HCT116 (cell line): ENCODE measurements at regions not wholly inside any gene's neighbourhood (a gene's known extent, or its start where the extent isn't known, plus 50 kb on each side); places are given as distances from the start of the nearest gene placed in this dataset.

ENCODE experiments used
- ATAC-seq: fragments of 200-7000 bp; cut with Tn5 transposase; 2 replicates; pipeline ENCODE4 v1.9.1; 2020; ENCODE audit warnings: mild to moderate bottlenecking, moderate library complexity
- BruUV-seq: library from RNA; stranded (reverse); fragments of 400-500 nt; replicated peaks from 2 replicates; lab custom pipeline; 2021; lab: Mats Ljungman, UMichigan
- CTCF ChIA-PET: fragments of 300-600 bp; sonication (Branson Sonifier 250); formaldehyde crosslinking; loops from one replicate; lab custom pipeline; 2021; ENCODE audit warnings: antibody characterized with exemption; lab: Charles Lee
- POLR2A ChIA-PET: fragments of 300-600, 350-600 bp; sonication (Branson Sonifier 250); formaldehyde crosslinking; loops from one replicate; lab custom pipeline; 2021; ENCODE audit warnings: antibody characterized with exemption; lab: Charles Lee
- RAD21 ChIA-PET, 2 experiments: fragments of 300-600 bp; sonication (Branson Sonifier 250); formaldehyde crosslinking; loops; one replicate each; lab custom pipeline; 2023; ENCODE audit warnings: low total read pairs in 2 of 2; ENCODE audit not compliant: uncharacterized antibody in 2 of 2, unreplicated experiment in 2 of 2, low non-redundant PET in 1 of 2; lab: Charles Lee
- DNase-seq: peaks from one replicate; pipeline ENCODE4 v3.0.0-alpha.2; 2010; ENCODE audit warnings: low read depth, low spot score
- H2AFZ ChIP-seq: fragments of 200-600 bp; shearing (Covaris generic), sonication (generic); 2 replicates; pipeline ENCODE4 v1.6.1; 2017; ENCODE audit warnings: low read depth, mixed run types, mixed read lengths, antibody characterized with exemption, low read length; ENCODE audit not compliant: poor library complexity, severe bottlenecking
- H3K27ac ChIP-seq: 2 replicates; pipeline ENCODE4 v1.5.1; 2012; ENCODE audit warnings: low read depth, low read length
- H3K27me3 ChIP-seq: fragments of 200-600 bp; sonication (generic); 2 replicates; pipeline ENCODE4 v1.6.1; 2016; ENCODE audit warnings: mixed run types, low read length, mixed read lengths; ENCODE audit not compliant: insufficient read depth
- H3K36me3 ChIP-seq, 2 experiments: fragments of 200-500 bp in 1 of 2; fragments of 200-600 bp in 1 of 2; sonication (Bioruptor generic) in 1 of 2; sonication (generic) in 1 of 2; 2 replicates each; pipeline versions ENCODE4 v1.5.1 to v1.6.1; 2014 to 2016; ENCODE audit warnings: low read length in 2 of 2, inconsistent platforms in 1 of 2, mixed read lengths in 1 of 2, mixed run types in 1 of 2; ENCODE audit not compliant: insufficient read depth in 2 of 2, control insufficient read depth in 1 of 2
- H3K4me1 ChIP-seq, 2 experiments: fragments of 200-600 bp in 1 of 2; sonication (generic) in 1 of 2; 2 replicates each; pipeline versions ENCODE4 v1.5.1 to v1.6.1; 2012 to 2017; ENCODE audit warnings: low read length in 2 of 2, inconsistent platforms in 1 of 2, mild to moderate bottlenecking in 1 of 2, mixed read lengths in 1 of 2, mixed run types in 1 of 2, moderate library complexity in 1 of 2; ENCODE audit not compliant: insufficient read depth in 2 of 2, control insufficient read depth in 1 of 2
- H3K4me2 ChIP-seq: fragments of 200-600 bp; sonication (generic); 2 replicates; pipeline ENCODE4 v1.6.1; 2017; ENCODE audit warnings: mixed run types, low read length, mixed read lengths
- H3K4me3 ChIP-seq, 2 experiments: fragments of 200-600 bp in 1 of 2; sonication (generic) in 1 of 2; replicated peaks in 1 of 2; 2 replicates each; pipeline ENCODE4 v1.5.1; 2011 to 2016; ENCODE audit warnings: low read length in 2 of 2, control low read depth in 1 of 2, low read depth in 1 of 2, mild to moderate bottlenecking in 1 of 2, mixed read lengths in 1 of 2, mixed run types in 1 of 2
- H3K79me2 ChIP-seq: fragments of 200-600 bp; sonication (generic); 2 replicates; pipeline ENCODE4 v1.6.1; 2017; ENCODE audit warnings: mild to moderate bottlenecking, mixed run types, low read length, moderate library complexity, mixed read lengths; ENCODE audit not compliant: insufficient read depth
- H3K9ac ChIP-seq: fragments of 200-600 bp; sonication (generic); 2 replicates; pipeline ENCODE4 v1.6.1; 2016; ENCODE audit warnings: low read length, mixed read lengths
- H3K9me2 ChIP-seq: fragments of 200-600 bp; sonication (generic), shearing (Covaris generic); 2 replicates; pipeline ENCODE4 v1.6.1; 2017; ENCODE audit warnings: mixed run types, mild to moderate bottlenecking, moderate library complexity; ENCODE audit not compliant: insufficient read depth
- H3K9me3 ChIP-seq, 2 experiments: fragments of 200-500 bp in 1 of 2; fragments of 200-600 bp in 1 of 2; sonication (Bioruptor generic) in 1 of 2; sonication (generic) in 1 of 2; 2 replicates each; pipeline ENCODE4 v1.6.1; 2014 to 2017; ENCODE audit warnings: low read length in 2 of 2, mixed read lengths in 2 of 2, inconsistent platforms in 1 of 2, low read depth in 1 of 2, mild to moderate bottlenecking in 1 of 2, mixed run types in 1 of 2, moderate library complexity in 1 of 2; ENCODE audit not compliant: control insufficient read depth in 1 of 2, insufficient read depth in 1 of 2
- H4K20me1 ChIP-seq: fragments of 200-600 bp; sonication (generic), shearing (Covaris generic); 2 replicates; pipeline ENCODE4 v1.6.1; 2017; ENCODE audit warnings: mixed run types, mild to moderate bottlenecking, moderate library complexity; ENCODE audit not compliant: insufficient read depth
- CBX3 ChIP-seq: IDR thresholded peaks from 2 replicates; pipeline ENCODE4 v1.6.1; 2012; ENCODE audit warnings: low read depth
- CTCF ChIP-seq, 3 experiments: fragments of 200-600 bp in 1 of 3; sonication (generic) in 1 of 3; IDR thresholded peaks in 2 of 3; conservative IDR thresholded peaks in 1 of 3; 2 replicates each; pipeline ENCODE4 v1.5.1; 2012 to 2017; ENCODE audit warnings: low read depth in 2 of 3, low read length in 2 of 3, antibody characterized with exemption in 1 of 3, borderline replicate concordance in 1 of 3, control low read depth in 1 of 3, mild to moderate bottlenecking in 1 of 3, mixed read lengths in 1 of 3, mixed run types in 1 of 3, moderate library complexity in 1 of 3; ENCODE audit not compliant: insufficient read depth in 1 of 3
- EGR1 ChIP-seq: IDR thresholded peaks from 2 replicates; pipeline ENCODE4 v1.6.1; 2012; ENCODE audit warnings: low read depth
- EZH2 ChIP-seq: fragments of 200-600 bp; sonication (generic); IDR thresholded peaks from 2 replicates; pipeline ENCODE4 v1.6.1; 2017; ENCODE audit warnings: antibody characterized with exemption, mixed run types
- FOSL1 ChIP-seq: IDR thresholded peaks from 2 replicates; pipeline ENCODE4 v1.6.1; 2012; ENCODE audit warnings: low read depth
- JUND ChIP-seq: IDR thresholded peaks from 2 replicates; pipeline ENCODE4 v1.6.1; 2012
- MAX ChIP-seq: IDR thresholded peaks from 2 replicates; pipeline ENCODE4 v1.6.1; 2012
- POLR2A ChIP-seq: IDR thresholded peaks from 2 replicates; pipeline ENCODE4 v1.7.0; 2011; ENCODE audit warnings: borderline replicate concordance; ENCODE audit not compliant: insufficient read depth, insufficient read length; ENCODE audit errors: extremely low read depth
- RAD21 ChIP-seq: IDR thresholded peaks from 2 replicates; pipeline ENCODE4 v1.6.1; 2012; ENCODE audit warnings: low read depth, mild to moderate bottlenecking
- SRF ChIP-seq: IDR thresholded peaks from 2 replicates; pipeline ENCODE4 v1.6.1; 2012; ENCODE audit warnings: low read depth
- YY1 ChIP-seq: IDR thresholded peaks from 2 replicates; pipeline ENCODE4 v1.6.1; 2011; ENCODE audit warnings: low read length, low read depth, moderate library complexity, mild to moderate bottlenecking; ENCODE audit not compliant: insufficient replicate concordance; ENCODE audit errors: extremely low read depth
- ZBTB33 ChIP-seq: IDR thresholded peaks from 2 replicates; pipeline ENCODE4 v1.6.1; 2011; ENCODE audit warnings: mild to moderate bottlenecking, low read length, moderate library complexity; ENCODE audit not compliant: insufficient replicate concordance; ENCODE audit errors: extremely low read depth
- ZFX ChIP-seq: fragments of 450-650 bp; IDR thresholded peaks from 2 replicates; pipeline ENCODE4 v1.6.1; 2017
- ZNF274 ChIP-seq: fragments of 200-500 bp; sonication (Bioruptor generic); IDR thresholded peaks from 2 replicates; pipeline ENCODE4 v1.6.1; 2014; ENCODE audit warnings: mild to moderate bottlenecking, low read depth, low read length, inconsistent platforms
- intact Hi-C: fragments of 100-400 bp; cut with micrococcal nuclease; formaldehyde crosslinking; loops from 2 replicates; pipeline ENCODE4 v1.10.0; 2022

GRCh38 chr10:118401708-118402193 is 59.6 kb upstream of the FAM204A start:
- Histone ChIP-seq H3K79me2 (no peaks in the 10 kb centered on the region), H3K27ac (no peak overlapping the region), H2AFZ (no peak overlapping the region), H3K27me3 (peaks cover 4% of the 10 kb centered on the region; the same call in 1 of the 2 replicates), H3K4me2 (no peak overlapping the region), H4K20me1 (no peaks in the 10 kb centered on the region), H3K9me2 (no peaks in the 10 kb centered on the region), H3K9ac (no peak overlapping the region), H3K36me3 (no peaks in the 10 kb centered on the region), H3K4me1 (no peaks in the 10 kb centered on the region), H3K9me3 (no peaks in the 10 kb centered on the region), H3K4me3 (no peak overlapping the region)
- DNase-seq = no peak
- TF ChIP-seq POLR2A (no peak), CTCF (IDR thresholded peaks at IDR 0.05 in 2 of 3, conservative IDR thresholded peaks at IDR 0.05 in 1 of 3; ENCODE audit: borderline replicate concordance in 1 of 3, insufficient read depth in 1 of 3, low read depth in 2 of 3, low read length in 2 of 3) (no peak), SRF (no peak), ZBTB33 (no peak), ZFX (no peak), ZNF274 (no peak), EGR1 (no peak), EZH2 (no peak), CBX3 (no peak), RAD21 (no peak), MAX (no peak), JUND (no peak), FOSL1 (no peak), YY1 (no peak)
- RAD21 ChIA-PET = no interaction called here
- no peak for ATAC-seq
- BruUV-seq = no TSS peak
- POLR2A ChIA-PET = no interaction called here
- intact Hi-C loops = no loop called here
- CTCF ChIA-PET = no interaction called here
